ENCODE measurements at regions not wholly inside any gene's neighbourhood (a gene's known extent, or its start where the extent isn't known, plus 50 kb on each side); places are given as distances from the start of the nearest gene placed in this dataset.
"Not testable (repeated sequence)": the region's sequence is repeated elsewhere in the genome, so short reads cannot be mapped to it uniquely, and the experiment has no call there.

DNA sequence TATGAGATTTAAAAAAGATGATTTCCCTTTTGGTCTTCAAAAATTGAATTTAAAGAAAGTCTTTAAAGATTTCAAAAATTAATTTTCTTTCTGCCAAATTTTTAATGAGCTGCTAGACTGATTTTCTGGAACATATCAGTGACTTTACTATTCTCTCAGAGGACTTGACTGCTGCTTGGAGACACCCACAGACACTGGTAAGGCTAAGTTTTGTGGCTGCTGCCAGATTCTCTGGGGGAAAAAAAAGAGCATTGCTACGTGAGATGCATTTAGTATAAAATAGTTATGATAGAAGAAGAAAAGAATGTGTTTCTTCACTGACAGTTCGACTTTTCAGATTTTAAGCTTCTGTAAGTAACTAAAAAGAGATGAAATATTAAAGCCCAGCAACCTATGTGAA is 193.3 kb upstream of the GRIN3A start:
- no peak overlapping the region for H3K27ac Mint-ChIP-seq
- no peaks in the 10 kb centered on the region for H3K4me1 Mint-ChIP-seq (ENCODE audit: low read depth)
- DNase-seq (no peak), ATAC-seq (replicated peaks in 1 of 2) (no peak)
- H3K36me3 Mint-ChIP-seq (ENCODE audit: insufficient read depth in 2 of 2) = no peaks in the 10 kb centered on the region
- H3K27me3 Mint-ChIP-seq (ENCODE audit: low read depth) = no peaks in the 10 kb centered on the region
- H3K9me3 Mint-ChIP-seq = no peaks in the 10 kb centered on the region
- no peak overlapping the region for H3K4me3 Mint-ChIP-seq

DNA sequence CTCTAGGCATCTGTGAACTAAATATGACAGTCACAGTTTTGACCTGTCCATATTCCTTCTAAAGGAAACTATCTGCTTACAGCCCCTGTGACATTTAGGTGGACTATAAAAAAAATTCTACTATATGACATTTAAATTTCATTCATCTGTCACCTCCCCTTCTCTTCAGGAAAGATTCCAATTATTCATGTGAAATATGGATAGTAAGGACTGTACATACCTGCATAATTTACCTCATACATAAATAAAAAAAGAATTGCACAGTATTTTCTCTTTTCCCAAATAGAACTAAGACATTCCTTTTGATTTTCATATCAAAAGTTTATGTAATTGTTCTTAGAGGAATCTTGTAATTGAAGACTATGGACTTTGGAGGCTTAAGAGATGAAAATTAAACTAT is 192.3 kb upstream of the GRIN3A start:
- no peaks in the 10 kb centered on the region for H3K4me1 Mint-ChIP-seq (ENCODE audit: low read depth)
- H3K9me3 Mint-ChIP-seq = no peaks in the 10 kb centered on the region
- H3K27ac Mint-ChIP-seq = no peak overlapping the region
- H3K4me3 Mint-ChIP-seq = no peak overlapping the region
- no peaks in the 10 kb centered on the region for H3K36me3 Mint-ChIP-seq (ENCODE audit: insufficient read depth in 2 of 2)
- no peak for ATAC-seq (replicated peaks in 1 of 2)
- DNase-seq = no peak
- H3K27me3 Mint-ChIP-seq (ENCODE audit: low read depth) = no peaks in the 10 kb centered on the region

DNA sequence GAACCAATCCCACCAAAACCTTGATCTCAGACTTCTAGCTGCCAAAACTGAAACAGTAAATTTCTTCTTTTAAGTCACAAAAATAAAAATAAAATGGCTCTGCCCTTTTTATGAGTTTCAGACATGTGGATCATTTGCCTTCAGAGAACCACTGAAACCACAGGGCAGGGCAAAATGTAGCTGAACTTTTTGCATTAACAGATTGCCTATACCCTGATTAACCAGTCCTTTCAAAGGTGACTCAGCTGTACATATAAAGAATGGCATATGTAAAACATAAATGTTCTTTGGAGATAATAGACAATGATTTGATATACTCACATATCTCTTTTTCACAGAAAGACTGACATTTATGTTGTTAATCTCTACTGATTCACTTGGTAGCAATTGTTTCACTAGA is 187.1 kb upstream of the GRIN3A start:
- Mint-ChIP-seq H3K4me1 (ENCODE audit: low read depth) (no peaks in the 10 kb centered on the region), H3K36me3 (ENCODE audit: insufficient read depth in 2 of 2) (no peaks in the 10 kb centered on the region), H3K4me3 (no peak overlapping the region), H3K27ac (no peak overlapping the region), H3K27me3 (ENCODE audit: low read depth) (no peaks in the 10 kb centered on the region), H3K9me3 (no peaks in the 10 kb centered on the region)
- ATAC-seq (replicated peaks in 1 of 2) (no peak), DNase-seq (no peak)

DNA sequence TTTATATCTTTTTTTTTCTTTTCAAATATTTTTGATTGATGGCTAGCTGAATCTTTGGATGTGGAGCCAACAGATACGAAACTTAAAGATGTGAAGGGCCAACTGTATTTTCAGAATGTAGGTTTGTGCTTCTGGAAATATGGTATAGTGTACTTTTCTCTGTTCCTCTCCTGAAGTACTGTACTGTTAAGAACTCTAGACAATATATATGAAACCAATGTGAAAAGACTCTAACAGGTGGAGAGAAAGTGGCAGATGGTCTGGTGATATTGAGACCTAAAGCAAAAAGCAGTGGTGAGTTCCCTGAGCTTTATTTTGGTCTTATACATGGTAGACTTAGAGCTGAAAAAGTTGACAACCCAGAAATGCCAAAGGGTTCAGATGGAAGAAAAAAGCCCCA is 185.0 kb upstream of the GRIN3A start:
- no peak for DNase-seq
- no peaks in the 10 kb centered on the region for H3K4me1 Mint-ChIP-seq (ENCODE audit: low read depth)
- H3K36me3 Mint-ChIP-seq (ENCODE audit: insufficient read depth in 2 of 2) = no peaks in the 10 kb centered on the region
- no peak overlapping the region for H3K27ac Mint-ChIP-seq
- no peaks in the 10 kb centered on the region for H3K9me3 Mint-ChIP-seq
- no peaks in the 10 kb centered on the region for H3K27me3 Mint-ChIP-seq (ENCODE audit: low read depth)
- H3K4me3 Mint-ChIP-seq = no peak overlapping the region
- ATAC-seq (replicated peaks in 1 of 2) = no peak

DNA sequence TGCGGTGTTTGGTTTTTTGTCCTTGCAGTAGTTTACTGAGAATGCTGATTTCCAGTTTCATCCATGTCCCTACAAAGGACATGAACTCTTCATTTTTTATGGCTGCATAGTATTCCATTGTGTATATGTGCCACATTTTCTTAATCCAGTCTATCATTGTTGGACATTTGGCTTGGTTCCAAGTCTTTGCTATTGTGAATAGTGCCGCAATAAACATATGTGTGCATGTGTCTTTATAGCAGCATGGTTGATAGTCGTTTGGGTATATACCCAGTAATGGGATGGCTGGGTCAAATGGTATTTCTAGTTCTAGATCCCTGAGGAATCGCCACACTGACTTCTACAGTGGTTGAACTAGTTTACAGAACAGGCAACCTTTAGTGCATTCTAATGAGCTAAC is 178.5 kb upstream of the GRIN3A start:
- not testable (repeated sequence) for H3K27me3 Mint-ChIP-seq (ENCODE audit: low read depth); H3K4me3 Mint-ChIP-seq; H3K4me1 Mint-ChIP-seq (ENCODE audit: low read depth); ATAC-seq (replicated peaks in 1 of 2); DNase-seq; H3K36me3 Mint-ChIP-seq (ENCODE audit: insufficient read depth in 2 of 2); H3K9me3 Mint-ChIP-seq; H3K27ac Mint-ChIP-seq

DNA sequence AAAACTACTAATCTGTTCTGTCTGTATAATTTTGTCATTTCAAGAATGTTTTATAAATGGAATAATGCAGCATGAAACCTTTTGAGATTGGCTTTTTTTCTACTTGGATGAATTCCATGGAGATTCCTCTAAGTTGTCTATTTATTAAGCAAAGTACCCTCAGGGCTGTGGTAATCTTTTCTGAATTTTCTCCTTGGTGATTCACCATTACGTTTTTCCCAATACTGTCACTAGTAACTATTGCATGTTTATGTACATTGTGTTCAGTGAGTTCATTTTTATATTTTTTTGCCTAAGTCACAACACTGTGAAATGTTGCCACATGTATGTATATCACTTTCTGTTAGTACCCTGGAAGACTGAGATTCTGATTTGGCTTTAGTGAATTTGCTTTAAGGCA is 177.0 kb upstream of the GRIN3A start:
- H3K4me1 Mint-ChIP-seq (ENCODE audit: low read depth) = no peaks in the 10 kb centered on the region
- no peak for DNase-seq

DNA sequence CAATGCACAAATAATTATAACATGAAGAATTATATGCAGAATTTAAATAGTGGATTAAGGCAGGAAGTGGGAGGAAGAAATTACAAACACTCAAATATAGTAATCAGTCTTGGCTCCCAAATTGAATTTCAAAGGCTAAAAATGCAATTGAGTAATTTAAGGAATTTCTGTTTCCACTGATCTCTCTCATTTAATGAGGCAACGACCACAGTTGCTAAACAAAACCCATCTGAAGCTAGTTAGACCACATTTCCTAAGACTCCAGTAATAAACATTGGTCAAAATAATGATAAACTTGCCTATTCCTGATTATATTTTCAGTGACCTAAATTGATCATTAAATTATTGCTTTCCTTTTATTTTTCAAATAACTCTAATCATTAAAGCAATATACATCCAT is 174.3 kb upstream of the GRIN3A start:
- no peak overlapping the region for H3K27ac Mint-ChIP-seq
- no peaks in the 10 kb centered on the region for H3K4me1 Mint-ChIP-seq (ENCODE audit: low read depth)
- H3K9me3 Mint-ChIP-seq = peaks cover 2% of the 10 kb centered on the region in 2 donors
- DNase-seq (no peak), ATAC-seq (replicated peaks in 1 of 2) (no peak)
- H3K4me3 Mint-ChIP-seq = no peak overlapping the region
- no peaks in the 10 kb centered on the region for H3K27me3 Mint-ChIP-seq (ENCODE audit: low read depth)
- H3K36me3 Mint-ChIP-seq (ENCODE audit: insufficient read depth in 2 of 2) = no peaks in the 10 kb centered on the region

More for the DNA sequence above, 177.0 kb upstream of the GRIN3A start:
- H3K27ac Mint-ChIP-seq = no peak overlapping the region
- no peaks in the 10 kb centered on the region for H3K36me3 Mint-ChIP-seq (ENCODE audit: insufficient read depth in 2 of 2)
- H3K27me3 Mint-ChIP-seq (ENCODE audit: low read depth) = no peaks in the 10 kb centered on the region
- ATAC-seq (replicated peaks in 1 of 2) = no peak
- no peak overlapping the region for H3K4me3 Mint-ChIP-seq
- peaks cover 0 to 1% of the 10 kb centered on the region in 2 donors for H3K9me3 Mint-ChIP-seq

DNA sequence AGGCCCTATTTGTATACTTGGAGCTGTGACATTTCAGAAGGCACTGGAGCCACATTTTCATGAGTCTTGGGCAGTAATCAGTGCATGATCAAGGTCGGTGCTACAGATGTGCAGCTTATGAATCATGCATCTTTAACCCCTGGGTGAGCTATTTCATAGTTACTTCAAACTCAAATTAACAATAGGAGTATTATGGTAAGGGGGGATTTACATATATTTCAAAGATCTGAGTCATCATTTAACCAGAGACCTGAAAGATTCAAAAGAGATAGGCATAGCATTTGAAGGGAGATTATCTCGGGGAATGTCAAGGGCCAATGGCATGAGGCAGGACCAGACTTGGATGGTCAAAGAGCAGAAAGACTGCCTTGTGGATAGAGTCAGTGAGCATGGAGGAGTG is 169.0 kb upstream of the GRIN3A start:
- DNase-seq (no peak), ATAC-seq (replicated peaks in 1 of 2) (no peak)
- no peak overlapping the region for H3K4me3 Mint-ChIP-seq
- H3K36me3 Mint-ChIP-seq (ENCODE audit: insufficient read depth in 2 of 2) = no peaks in the 10 kb centered on the region
- no peaks in the 10 kb centered on the region for H3K4me1 Mint-ChIP-seq (ENCODE audit: low read depth)
- no peaks in the 10 kb centered on the region for H3K27me3 Mint-ChIP-seq (ENCODE audit: low read depth)
- peaks cover 3 to 5% of the 10 kb centered on the region in 2 donors for H3K9me3 Mint-ChIP-seq
- H3K27ac Mint-ChIP-seq = no peak overlapping the region

DNA sequence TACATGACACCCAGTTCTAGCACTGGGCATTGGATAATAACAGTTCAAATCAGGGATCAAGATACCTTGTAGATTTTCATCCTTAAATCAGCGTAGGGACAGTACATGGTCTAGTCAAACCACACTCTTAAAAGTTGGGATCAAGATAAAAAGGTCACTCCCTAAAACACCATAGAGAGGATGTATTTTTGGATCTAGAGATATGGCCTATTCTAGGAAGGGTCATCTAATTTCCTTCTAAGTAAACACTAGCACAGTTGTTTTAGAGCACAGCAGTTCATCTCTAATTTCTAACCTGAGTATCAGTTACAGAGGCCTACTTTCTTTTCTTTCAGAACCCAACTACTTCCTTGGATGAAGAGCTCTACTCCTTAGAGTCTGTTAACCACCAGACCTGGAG is 166.4 kb upstream of the GRIN3A start:
- DNase-seq = no peak
- no peak for ATAC-seq (replicated peaks in 1 of 2)
- H3K9me3 Mint-ChIP-seq = peaks cover 3 to 5% of the 10 kb centered on the region in 2 donors
- no peaks in the 10 kb centered on the region for H3K27me3 Mint-ChIP-seq (ENCODE audit: low read depth)
- H3K27ac Mint-ChIP-seq = no peak overlapping the region
- H3K4me1 Mint-ChIP-seq (ENCODE audit: low read depth) = no peaks in the 10 kb centered on the region
- H3K36me3 Mint-ChIP-seq (ENCODE audit: insufficient read depth in 2 of 2) = no peaks in the 10 kb centered on the region
- no peak overlapping the region for H3K4me3 Mint-ChIP-seq

DNA sequence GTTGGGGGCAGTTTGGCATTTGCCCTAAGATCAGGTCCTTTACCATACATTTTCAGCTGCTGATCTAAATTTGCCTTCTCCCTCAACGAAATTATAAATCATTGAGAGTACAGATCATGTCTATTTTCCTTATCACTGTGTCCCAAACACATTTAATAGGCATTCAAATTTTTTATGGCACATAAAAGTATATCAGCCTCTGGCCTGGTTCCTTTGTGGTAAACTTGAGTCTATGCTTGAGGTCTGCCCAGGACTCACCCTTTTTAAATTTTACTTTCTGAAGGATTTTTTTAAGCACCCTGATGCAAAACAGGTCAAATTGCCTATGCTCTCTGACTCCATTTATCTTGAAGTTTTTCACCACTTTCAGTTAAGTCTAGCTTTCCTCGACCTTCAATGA is 163.6 kb upstream of the GRIN3A start:
- no peak for ATAC-seq (replicated peaks in 1 of 2)
- H3K36me3 Mint-ChIP-seq (ENCODE audit: insufficient read depth in 2 of 2) = no peaks in the 10 kb centered on the region
- H3K4me1 Mint-ChIP-seq (ENCODE audit: low read depth) = no peaks in the 10 kb centered on the region

DNA sequence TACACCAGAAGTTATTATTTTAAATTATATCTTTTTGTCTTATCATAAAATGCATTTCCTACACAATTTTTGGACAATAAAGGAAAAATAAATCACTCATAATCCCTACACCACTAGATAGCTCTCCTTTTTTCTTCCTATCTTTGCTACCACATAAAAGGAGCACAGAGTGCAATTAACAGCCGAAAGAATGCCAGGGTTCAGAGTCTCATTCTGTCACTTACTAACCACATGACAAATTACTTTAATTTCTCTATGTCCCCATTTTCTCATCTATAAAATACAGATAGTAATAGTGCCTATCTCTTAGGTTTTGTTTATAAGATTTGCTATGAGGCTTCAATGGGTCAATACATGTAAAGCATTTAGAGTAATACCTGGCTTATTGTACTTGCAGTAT is 158.7 kb upstream of the GRIN3A start:
- DNase-seq (no peak), ATAC-seq (replicated peaks in 1 of 2) (no peak)
- Mint-ChIP-seq H3K36me3 (ENCODE audit: insufficient read depth in 2 of 2) (peaks cover 0 to under 1% of the 10 kb centered on the region in 2 donors), H3K4me1 (ENCODE audit: low read depth) (no peaks in the 10 kb centered on the region), H3K4me3 (no peak overlapping the region), H3K27ac (no peak overlapping the region), H3K27me3 (ENCODE audit: low read depth) (no peaks in the 10 kb centered on the region), H3K9me3 (no peaks in the 10 kb centered on the region)

More for the DNA sequence above, 163.6 kb upstream of the GRIN3A start:
- Mint-ChIP-seq H3K27ac (no peak overlapping the region), H3K27me3 (ENCODE audit: low read depth) (no peaks in the 10 kb centered on the region), H3K9me3 (peaks cover 0 to 2% of the 10 kb centered on the region in 2 donors), H3K4me3 (no peak overlapping the region)
- DNase-seq = no peak

DNA sequence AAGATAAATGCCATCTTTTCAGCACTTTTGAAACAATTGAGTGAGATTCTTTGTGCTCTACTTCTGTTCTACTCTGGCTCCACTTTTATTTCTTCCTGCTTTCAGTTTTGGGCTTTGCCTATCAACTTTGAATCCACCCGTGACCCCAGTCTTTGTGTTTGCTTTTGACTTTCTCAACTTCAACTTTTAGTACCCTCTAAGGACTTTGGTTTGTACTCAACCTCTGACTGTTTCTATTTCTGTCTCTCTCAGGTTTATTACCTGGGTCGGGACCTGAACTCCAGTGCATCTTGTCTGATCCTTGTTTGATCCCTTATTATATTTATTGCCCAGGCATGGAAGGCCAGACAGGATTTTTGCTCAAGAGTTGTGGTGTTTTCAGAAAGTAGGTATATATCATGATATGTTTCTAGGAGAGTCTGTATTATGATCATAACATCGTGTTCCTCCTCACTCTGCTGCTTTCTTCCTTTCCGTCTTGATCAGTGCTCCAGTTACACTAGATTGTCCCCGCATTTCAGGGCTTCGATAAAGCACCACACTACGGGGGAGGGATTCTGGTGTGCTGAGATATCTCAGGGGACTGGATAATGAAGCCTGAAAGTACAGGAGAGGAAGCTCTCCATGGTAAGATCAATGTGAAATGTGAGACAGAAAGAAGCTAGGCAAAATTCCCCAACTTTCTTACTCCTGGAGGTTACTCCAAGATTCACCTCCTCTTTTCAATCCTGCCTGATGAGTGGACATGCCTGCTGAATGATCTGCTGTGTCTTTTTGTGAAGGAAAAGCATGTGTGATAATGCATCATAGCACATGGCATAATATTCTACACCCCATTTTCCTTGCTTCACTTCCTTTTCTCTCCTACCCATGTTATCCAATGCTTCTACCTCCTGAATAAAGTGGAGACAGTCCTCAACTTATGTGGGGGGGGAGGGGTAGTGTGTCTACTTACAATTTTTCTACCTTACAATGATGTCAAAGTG is 155.5 kb upstream of the GRIN3A start:
- Mint-ChIP-seq H3K4me1 (ENCODE audit: low read depth) (no peaks in the 10 kb centered on the region), H3K9me3 (no peaks in the 10 kb centered on the region), H3K4me3 (no peak overlapping the region), H3K36me3 (ENCODE audit: insufficient read depth in 2 of 2) (peaks cover 0 to 2% of the 10 kb centered on the region in 2 donors), H3K27me3 (ENCODE audit: low read depth) (no peaks in the 10 kb centered on the region), H3K27ac (no peak overlapping the region)
- DNase-seq (no peak), ATAC-seq (replicated peaks in 1 of 2) (no peak)

DNA sequence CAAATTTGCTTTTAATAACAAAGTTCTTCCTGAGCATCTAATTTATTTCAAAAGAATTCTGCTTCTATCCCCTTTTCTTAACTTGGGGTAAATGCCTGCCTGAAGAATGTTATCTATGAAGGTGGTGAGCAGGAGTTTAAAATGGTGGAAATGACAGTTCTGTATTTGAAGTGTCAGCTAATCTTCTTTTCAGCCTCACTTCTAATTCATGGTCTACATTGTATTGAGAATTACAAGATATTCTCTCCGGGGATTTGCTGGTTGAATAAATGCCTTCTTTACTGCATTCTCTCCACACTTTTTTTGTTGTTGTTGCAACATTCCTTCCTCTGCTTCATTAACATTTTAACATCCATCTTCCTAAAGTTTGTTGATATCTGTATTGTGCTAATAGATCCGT is 143.1 kb upstream of the GRIN3A start:
- no peak for ATAC-seq (replicated peaks in 1 of 2)
- Mint-ChIP-seq H3K36me3 (ENCODE audit: insufficient read depth in 2 of 2) (no peaks in the 10 kb centered on the region), H3K4me1 (ENCODE audit: low read depth) (no peaks in the 10 kb centered on the region), H3K9me3 (no peaks in the 10 kb centered on the region), H3K27ac (no peak overlapping the region), H3K4me3 (no peak overlapping the region), H3K27me3 (ENCODE audit: low read depth) (no peaks in the 10 kb centered on the region)
- no peak for DNase-seq

DNA sequence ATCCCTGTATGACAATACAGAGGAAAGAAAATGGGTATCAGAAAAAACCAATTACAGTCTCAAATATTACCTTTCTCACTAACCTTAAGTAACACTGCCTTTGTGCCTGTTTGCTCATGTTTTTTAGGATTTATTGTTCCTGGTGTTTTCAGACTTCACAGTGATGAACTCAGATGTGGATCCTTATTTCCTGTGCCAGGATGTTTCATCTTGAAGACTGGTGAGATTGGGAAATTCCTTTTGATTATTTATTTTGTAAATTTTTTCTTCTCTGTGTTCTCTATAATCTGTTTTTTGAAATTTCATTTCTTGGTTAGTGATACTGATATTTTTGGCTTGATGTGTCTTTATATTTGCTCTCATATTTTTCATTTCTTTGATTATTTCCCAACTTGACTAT is 142.4 kb upstream of the GRIN3A start:
- no peaks in the 10 kb centered on the region for H3K4me1 Mint-ChIP-seq (ENCODE audit: low read depth)
- DNase-seq (no peak), ATAC-seq (replicated peaks in 1 of 2) (no peak)
- H3K27ac Mint-ChIP-seq = no peak overlapping the region
- no peaks in the 10 kb centered on the region for H3K9me3 Mint-ChIP-seq
- H3K27me3 Mint-ChIP-seq (ENCODE audit: low read depth) = no peaks in the 10 kb centered on the region
- no peak overlapping the region for H3K4me3 Mint-ChIP-seq
- H3K36me3 Mint-ChIP-seq (ENCODE audit: insufficient read depth in 2 of 2) = no peaks in the 10 kb centered on the region

Data from activated T-cell treated with anti-CD3 and anti-CD28 coated beads, Interleukin-2, amount 50 U/mL, for 72 hours (primary cell).